ENCODE measurements at regions not wholly inside any gene's neighbourhood (a gene's known extent, or its start where the extent isn't known, plus 50 kb on each side); places are given as distances from the start of the nearest gene placed in this dataset.

DNA sequence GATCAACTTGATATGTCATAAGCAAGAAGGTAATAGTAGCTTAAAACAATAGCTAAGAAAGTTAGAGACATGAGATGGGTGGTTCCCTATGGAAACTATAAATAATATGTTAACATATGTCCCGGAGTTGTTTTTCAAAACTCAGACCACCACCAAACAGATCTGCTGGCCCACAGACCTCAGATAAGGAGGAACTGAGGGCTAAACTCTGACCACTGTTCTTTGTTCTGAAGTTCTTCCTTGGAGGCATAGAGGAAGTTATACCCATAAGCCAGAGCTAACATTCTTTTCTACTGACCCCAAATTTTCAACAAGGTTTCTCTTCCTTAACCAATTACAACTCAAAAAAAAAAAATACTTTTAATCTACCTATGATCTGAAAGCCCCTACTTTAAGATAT, 156.1 kb upstream of the FSCB start:
- TF ChIP-seq POLR2A (IDR thresholded peaks at IDR 0.05) = no peak
- TF ChIP-seq, protein P1, sequence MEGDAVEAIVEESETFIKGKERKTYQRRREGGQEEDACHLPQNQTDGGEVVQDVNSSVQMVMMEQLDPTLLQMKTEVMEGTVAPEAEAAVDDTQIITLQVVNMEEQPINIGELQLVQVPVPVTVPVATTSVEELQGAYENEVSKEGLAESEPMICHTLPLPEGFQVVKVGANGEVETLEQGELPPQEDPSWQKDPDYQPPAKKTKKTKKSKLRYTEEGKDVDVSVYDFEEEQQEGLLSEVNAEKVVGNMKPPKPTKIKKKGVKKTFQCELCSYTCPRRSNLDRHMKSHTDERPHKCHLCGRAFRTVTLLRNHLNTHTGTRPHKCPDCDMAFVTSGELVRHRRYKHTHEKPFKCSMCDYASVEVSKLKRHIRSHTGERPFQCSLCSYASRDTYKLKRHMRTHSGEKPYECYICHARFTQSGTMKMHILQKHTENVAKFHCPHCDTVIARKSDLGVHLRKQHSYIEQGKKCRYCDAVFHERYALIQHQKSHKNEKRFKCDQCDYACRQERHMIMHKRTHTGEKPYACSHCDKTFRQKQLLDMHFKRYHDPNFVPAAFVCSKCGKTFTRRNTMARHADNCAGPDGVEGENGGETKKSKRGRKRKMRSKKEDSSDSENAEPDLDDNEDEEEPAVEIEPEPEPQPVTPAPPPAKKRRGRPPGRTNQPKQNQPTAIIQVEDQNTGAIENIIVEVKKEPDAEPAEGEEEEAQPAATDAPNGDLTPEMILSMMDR (IDR thresholded peaks at IDR 0.05) = no peak

All from ovary (tissue), 3 donors.